Myocyte (in vitro differentiated cells): ENCODE measurements at regions not wholly inside any gene's neighbourhood (a gene's known extent, or its start where the extent isn't known, plus 50 kb on each side); places are given as distances from the start of the nearest gene placed in this dataset.

Source experiments
- DNase-seq: peaks from one replicate; pipeline ENCODE4 v3.0.0-alpha.2; 2012; ENCODE audit warnings: low read depth

DNA sequence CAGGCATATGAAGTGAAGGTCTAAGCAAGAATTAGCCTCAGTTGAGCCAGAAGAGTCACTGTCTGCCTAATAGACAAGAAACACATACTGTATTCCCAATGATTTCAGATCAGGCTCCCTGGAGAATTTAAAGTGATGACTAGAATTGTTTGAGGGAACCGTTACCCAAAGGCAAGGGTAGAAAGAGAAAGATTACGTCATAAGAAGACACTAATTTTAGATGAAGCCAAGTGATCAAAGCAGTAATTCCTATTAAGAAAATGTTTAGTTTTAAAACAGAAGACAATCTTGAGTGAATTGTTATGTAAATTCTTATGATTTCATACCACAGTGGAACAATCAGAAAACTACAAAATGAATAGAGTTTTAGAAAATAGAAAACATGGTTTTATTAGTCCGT is 194.5 kb upstream of the ARSJ start:
- no peak for DNase-seq

DNA sequence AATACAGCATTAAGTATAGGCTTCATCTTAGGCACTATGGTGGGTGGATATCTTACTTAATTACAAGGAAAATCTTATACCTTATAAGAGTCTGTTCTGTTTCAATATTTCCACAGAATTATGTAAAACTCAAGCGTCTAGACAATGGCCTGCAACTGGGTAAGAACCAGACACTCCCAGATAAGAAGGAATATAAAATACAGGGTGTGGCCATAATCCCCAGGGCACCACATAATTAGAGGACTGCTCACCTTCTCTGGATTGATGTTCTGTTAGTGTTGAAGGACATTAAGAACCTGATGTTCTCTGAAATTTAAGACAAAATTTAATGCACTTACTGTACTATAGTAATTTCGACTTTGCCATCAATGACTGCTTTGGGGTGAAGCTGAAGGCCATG is 198.2 kb upstream of the ARSJ start:
- no peak for DNase-seq

DNA sequence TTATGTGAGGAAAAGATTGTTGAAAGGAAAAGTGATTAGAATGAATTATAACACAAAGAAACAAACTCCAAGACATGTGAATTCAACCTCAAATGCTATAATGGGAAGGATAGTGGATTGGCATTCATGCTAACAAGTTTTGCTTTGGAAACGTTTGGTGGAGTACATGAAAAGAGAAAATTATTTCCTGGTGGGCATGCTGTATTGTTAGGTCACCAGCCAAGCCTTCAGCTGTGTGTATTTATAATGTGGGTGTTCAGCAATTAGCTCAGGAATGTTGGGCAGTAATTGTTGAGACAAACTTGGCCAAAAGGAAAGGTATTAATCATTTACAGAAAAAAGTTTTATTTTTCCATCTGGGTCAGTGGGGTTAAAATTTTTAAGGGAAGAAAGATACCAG is 198.9 kb upstream of the ARSJ start:
- no peak for DNase-seq

DNA sequence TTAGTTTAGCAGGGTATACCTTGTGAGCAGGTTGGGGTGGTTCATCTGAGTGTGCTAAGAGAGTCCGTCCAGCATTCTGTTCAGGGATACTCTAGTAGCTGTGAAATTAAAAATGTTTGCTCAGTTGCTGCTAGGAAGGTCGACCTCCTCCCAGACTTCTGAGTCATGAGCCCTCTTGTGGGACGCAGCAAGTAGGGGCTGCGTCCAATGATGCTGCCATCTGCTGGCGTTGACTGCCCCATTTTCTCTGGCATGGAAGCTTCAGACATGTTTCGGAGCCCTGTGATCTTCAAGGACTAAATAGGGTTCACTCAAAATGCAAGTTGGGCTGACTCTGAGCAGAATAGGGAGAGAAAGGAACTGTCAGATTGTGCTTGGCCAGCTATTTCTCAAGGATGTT is 201.0 kb upstream of the ARSJ start:
- peak; percentile 80 for DNase-seq

DNA sequence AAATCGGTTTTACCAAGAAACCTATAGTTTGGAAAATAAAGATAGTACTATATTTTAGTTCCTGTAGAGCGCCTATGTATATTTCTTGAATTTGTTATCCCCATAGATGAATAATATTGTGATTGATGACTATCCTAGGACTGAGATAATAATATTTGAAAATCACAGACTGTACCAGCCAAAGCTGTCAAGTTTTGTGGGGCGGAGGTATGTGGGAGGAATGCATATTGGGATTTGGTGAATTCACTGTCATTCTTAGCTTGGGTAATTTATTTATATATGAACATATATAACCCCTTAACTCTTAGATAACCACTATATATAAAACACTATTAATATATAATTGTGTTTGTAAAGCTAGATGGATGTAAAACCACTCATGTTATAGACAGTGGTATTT is 205.5 kb upstream of the ARSJ start:
- no peak for DNase-seq

DNA sequence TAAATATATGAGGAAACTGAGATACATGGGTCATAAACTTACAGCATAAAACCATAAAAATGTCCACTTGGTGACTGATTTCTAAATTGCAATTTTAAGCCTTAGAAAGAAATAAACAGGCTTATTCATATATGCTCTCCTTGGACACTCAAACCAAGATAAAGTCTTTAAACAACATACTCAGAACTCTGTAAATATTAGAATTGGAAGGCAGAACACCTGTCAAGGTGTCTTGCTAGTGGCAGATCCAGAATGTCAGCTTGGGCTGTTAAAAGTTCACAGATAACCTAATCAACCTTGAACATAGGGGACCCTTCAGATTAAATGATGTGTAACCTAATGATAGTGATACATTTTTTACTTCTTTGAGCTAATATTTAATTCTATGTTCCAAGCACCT is 208.1 kb upstream of the ARSJ start:
- no peak for DNase-seq

DNA sequence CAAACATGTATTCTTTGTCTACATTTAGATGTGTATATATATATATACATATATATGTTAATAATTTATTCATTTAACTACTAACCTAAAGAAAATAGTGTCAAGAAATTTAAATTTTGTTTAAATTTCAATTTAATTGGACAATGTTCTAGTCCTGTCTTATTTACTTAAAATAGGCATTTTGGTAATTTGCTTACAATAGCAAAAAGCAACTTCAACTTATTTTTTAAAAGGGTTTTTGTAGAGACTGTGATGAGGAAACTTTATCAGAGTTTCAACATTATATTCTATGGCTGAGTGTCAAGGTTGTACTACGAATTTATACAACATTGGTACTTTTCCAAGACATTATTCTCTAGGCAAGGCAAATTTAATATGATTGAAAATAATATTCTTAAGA is 212.0 kb upstream of the ARSJ start:
- no peak for DNase-seq

DNA sequence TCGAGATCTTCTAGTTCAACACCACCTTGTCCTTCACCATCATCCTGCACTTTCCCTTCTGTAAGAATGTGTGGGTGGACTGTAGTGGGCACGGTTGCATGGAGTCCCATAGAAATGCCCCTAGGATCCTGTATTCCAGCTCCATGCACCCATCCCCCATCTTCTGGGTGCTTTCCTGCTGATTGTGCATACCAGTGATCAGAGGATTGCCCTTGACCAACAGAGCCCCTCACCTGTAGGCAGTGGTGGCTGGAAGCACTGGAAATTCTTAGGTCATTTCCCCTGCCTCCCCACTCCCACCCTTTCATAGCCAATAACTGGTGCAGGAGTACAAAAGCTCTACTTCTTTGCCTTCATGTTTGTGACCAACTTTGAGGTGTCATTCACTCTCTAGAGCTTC is 213.4 kb upstream of the ARSJ start:
- no peak for DNase-seq

DNA sequence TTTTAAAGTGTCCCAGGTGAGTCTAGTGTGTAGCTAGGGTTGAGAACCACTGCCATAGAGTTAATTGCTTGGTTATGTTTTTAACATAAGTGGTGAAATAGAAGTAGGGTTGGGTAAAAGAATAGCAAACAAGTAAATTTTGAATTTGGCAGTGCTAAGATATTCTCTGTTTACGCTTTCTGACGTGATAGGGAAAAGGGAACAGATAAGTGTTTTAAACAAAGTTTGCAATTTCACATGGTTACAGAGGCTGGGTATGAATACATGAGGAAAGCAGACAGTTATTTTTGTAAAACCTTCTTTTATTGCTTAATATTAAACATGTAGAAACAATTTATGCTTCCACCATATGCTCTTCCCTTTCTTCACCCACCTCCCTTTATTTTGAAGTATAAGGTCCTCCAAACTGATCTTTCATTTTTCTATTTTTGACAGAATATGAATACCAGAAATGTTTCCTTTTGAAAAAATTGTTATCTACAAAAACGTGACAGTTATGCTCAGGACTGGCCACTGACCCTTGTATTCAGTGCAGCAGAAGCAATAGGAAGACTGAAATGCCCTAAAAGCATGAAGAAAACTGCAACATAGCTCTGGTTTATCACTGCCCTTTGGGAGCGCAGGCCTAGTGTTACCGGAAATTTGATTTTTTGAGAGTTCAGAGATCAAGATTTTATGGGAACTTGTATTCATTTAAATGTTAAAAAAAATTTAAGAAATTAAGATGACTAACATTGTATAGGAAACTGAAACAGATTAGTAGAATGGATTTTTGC is 214.4 kb upstream of the ARSJ start:
- no peak for DNase-seq

DNA sequence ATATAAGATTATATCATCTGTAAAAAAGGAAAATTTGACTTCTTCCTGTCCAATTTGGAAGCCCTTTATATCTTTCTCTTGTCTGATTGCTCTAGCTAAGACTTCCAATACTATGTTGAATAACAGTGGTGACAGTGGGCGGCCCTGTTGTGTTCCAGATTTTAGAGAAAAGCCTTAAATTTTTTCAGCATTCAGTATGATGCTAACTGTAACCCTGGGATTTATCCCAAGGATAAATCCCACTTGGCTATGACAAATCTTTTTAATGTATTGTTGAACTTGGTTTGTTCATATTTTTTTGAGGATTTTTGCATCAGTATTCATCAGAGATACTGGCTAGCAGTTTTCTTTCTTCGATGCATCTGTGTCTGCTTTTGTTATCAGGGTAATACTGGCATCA is 217.2 kb upstream of the ARSJ start:
- DNase-seq: no peak

DNA sequence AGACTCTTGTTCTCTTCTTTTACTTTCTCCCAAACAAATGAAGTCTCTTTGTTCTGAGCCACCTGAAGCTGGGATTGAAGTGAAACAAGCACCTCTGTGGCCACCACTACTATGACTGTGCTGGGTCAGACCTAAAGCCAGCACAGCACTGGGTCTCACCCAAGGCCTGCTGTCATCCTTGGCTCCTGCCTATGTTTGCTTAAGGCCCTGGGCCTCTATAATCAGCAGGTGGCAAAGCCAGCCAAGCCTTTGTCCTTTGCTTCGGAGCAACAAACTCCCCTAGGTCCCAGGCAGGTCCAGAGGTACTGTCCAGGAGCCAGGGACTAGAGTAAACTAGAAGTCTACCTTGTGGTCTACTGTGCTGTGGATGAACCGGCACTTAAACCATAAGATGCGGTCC is 220.6 kb upstream of the ARSJ start:
- no peak for DNase-seq

DNA sequence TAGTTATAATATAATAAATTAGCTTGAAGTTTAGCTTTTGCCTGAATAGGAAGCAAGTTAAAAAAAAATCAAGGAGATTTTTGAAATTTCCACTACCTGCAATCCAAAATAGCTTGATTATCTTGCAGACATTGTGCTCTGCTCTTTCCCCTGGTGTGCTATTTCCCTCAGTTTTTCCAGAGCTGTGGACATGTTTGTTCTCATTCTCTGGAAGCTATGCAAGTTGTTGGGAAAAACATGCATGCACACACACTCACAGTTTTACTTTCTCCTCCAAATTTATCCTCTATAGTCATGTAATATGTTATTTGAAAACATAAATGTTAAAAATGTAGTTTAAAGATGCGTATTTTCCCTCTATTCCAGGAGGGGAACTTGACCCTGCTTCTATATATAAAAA is 225.8 kb upstream of the ARSJ start:
- DNase-seq: no peak

DNA sequence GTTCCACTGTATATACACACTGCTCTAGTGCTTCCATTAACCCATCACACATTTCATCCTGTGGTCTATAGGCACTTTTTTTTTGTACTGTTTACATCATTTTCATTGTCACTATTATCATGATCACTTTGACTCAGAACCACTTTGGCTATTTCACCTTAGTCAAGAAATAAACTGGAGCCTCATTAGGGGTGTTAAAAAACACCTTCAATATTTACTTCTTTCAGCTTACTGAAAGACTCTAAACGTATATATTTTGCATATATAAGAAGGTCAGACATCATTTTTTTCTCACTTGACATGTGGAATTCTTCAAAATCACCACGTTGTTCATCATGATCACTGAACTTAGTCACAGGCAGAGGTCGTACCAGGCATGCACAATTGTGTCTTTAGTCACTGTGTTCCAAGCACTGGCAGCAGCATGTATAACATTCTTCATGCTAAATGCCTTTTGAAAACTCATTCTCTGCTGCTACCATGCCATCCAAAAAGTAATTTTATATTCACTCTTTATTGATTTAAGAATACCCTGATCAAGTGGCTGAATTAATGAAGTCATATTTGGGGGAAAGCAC is 229.2 kb upstream of the ARSJ start:
- DNase-seq: peak; percentile 23

DNA sequence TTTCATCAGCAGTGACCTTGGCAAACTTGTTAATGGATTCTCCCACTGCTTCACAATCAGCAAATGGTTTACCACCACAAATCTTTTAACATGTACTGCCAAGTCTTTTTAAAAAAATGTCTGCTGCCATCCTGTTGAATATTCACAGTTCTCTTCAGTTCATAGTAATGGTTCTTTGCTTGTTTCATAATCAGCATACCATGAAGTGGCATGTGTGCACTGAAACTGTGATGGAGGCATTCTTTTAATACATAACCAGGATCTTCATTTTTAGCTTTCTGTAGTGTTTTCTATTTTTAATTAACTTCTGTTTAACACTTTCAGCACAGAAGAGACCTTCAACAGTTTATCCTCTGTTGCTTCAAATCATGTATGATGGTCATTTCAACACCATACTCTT is 230.1 kb upstream of the ARSJ start:
- no peak for DNase-seq

DNA sequence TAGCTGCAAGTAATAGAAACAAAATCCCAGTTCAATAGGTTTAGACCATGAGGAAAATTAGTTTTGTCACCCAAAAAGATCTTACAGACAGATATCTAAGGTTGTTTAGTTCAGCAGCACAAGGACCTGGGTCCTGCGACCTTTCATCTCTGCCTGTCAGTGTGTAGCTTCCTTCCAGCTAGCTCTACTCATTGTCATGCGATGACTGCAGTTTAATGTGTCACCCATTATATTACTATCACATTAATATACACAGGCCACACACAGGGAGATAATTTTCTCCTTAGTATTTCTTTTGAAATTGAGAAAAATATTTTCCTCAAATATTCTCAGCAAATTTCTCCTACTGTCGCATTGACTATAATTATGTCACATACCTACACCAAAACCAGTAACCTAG is 232.1 kb upstream of the ARSJ start:
- no peak for DNase-seq

DNA sequence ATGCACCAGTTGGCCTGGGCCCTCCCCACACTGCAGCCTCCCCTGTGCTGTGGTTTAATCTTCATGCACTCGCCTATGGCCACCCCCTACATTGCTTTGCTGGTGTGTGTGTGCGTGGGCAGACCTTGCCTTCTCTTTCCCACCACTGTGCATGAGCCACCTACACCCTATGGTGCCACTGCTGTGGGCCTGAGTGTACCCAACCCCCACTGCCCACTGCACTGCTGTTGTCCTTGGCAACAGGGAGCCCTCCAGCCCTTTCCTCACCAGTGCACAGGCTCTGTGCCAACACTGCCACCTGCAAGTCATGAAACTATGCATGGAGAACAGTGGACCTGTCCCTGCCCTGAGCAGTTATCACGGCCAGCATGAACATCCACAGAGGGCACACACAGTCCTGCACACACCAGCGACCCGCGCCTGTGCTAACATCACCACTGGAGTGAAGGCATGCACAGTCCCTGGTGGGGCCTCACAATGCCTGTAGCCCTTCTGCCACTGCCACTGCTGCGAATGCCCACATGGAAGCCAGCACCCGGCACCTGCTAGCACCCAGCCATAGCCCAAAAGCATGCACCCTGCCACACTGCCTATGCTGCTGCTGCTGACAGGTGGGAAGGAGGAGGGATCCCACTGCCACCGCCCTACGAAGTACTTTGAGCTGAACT is 237.8 kb upstream of the ARSJ start:
- no peak for DNase-seq

DNA sequence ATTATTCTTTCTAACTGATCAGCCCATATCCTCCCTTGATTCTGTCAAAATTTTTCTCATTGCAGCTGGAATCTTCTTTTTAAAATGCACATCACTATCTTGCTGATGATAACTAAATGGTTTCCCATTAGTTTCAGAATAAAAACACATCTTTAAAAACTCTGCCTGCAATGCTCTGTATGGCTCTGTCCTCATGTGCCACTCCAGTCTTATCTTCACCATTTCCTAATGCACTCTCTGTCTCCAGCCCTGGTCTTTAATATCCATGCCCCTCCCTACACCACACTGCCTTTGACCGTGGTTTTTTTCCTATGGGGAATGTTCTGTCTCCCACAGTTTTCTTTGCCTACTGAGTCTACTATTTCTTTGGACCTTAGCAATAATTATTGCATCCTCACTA is 244.1 kb upstream of the ARSJ start:
- no peak for DNase-seq

DNA sequence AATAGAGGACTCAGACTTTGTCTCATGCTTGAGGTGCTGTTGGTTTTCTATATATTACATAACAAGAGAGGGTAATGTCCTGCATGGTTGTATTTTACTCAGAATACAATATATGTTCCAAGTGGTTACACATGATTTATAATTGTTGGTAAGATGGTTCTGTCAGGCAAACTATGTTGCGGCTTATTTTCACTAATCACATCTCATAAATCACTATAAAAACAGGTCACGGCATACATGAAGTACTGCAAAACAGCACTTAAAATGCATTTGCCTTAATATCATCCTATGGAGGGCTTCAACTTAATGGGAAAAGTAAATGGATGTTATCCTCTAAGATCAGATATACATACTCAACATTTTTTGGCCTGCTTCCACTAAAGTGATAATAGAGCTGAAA is 246.0 kb upstream of the ARSJ start:
- no peak for DNase-seq

DNA sequence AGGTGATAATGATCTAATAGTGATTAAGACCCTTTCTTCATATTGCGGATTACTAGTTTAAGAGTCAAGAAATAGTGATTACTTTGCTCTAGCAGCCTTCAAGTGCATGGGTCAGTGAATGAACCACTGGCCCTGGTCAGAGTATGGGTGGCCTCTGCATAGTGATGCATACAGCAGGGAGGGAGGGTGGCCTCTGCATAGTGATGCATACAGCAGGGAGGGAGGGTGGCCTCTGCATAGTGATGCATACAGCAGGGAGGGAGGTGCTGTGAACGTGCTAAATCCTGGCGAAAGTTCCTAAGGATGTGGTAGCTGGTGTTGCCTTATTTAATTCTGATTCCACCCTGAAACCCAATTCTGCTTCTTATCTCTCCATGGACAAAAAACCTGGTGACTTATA is 246.7 kb upstream of the ARSJ start:
- no peak for DNase-seq

DNA sequence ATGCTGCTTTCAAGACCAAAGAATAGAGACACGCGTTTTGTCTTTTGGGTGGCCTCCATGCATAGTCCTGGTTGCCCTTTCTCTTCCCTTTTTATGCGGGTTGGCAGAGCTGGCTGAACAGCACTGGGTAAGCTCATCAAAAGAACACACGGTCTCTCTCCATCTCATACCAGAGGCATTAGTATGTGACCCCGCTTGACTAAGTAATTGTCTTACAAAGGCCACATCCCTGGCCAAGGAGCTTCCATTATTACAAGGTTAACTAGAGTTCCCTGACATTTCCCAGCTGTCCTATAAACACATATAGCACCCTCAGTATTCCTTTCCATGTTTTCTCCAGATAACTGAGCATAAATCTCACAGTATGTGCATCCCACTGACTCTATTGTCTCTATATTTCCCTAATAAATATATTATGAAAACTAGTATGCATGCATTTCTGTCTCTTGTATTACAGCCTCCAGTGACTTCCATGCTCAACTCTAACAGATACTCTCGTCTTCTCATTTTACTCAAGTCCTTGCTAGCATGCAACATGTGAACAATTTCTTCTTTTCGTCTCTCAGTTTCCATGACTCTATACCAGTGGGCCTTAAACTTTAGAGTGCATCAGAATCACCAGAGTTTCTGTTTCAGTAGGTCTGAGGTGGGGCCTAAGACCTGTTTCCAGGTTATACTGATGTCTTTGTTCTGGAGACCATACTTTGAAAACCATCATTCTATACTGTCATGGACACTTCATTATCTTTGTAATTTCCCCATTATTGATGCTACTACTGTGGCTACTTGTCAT is 247.7 kb upstream of the ARSJ start:
- DNase-seq: no peak

DNA sequence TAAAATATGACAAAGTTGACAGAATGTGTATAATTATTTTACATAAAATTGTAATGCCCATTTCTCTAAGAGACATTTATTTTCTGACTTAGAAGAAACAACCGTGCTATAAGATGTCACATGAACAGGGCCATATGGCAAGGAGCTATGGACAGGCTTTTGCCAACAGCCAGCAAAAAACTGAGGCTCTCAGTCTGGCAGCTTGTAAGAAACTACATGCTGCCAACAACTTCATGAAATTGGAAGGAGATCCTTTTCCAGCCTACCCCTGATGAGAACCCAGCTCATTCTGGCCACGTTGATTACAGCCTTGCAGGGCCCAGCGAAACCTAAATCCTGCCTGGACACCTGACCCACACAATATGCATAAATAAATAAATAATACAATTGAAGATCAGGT is 250.3 kb upstream of the ARSJ start:
- DNase-seq: no peak

DNA sequence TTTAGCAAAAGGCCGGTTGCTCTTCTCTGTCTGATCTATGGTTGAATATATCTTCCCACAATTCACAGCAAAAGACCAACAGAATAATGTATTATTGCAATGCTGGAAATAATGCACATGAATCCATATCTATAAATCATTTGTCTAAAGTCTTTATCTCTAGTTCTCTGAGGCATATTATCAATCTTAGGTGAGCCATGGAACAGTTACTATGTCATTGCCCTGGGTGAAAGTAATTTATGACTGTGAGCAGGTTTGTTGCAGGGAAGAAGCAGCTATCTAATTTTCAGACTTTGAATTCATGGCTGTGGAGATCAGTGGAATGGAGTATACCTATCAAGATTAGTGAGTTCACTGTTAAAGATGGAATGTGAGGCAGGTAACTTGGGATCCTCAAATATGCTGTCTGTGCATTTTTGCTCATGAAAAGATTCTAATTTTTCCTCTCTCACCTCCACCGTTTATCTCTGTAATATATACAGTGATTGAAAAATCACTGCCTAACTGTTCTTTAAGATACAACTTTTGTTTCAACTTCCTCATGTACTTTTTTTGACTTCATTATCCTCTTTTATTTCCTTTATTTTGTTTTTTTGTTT is 256.8 kb upstream of the ARSJ start:
- DNase-seq: no peak
